H1 (cell line): ENCODE measurements at regions not wholly inside any gene's neighbourhood (a gene's known extent, or its start where the extent isn't known, plus 50 kb on each side); places are given as distances from the start of the nearest gene placed in this dataset.

Experiments
- BRCA1 ChIP-seq: IDR thresholded peaks from 2 replicates; pipeline ENCODE4 v1.6.1; 2012; ENCODE audit warnings: low read depth, low read length, improper control_type of control experiment
- KDM4A ChIP-seq: IDR thresholded peaks from one replicate; pipeline ENCODE4 v1.7.1; 2012; ENCODE audit warnings: low read depth, mild to moderate bottlenecking, moderate library complexity, low read length, inconsistent platforms; ENCODE audit not compliant: severe bottlenecking
- RNF2 ChIP-seq: fragments of 200-900, 300-1000 bp; sonication (generic); IDR thresholded peaks from 2 replicates; pipeline ENCODE4 v1.7.1; 2016; ENCODE audit warnings: borderline replicate concordance, low read depth, mild to moderate bottlenecking, antibody characterized with exemption, low read length; ENCODE audit not compliant: poor library complexity, severe bottlenecking; ENCODE audit errors: missing control alignments
- SIN3A ChIP-seq, 2 experiments: IDR thresholded peaks in 1 of 2; conservative IDR thresholded peaks in 1 of 2; 2 replicates each; pipeline ENCODE4 v1.6.1; 2011 to 2012; ENCODE audit warnings: low read length in 2 of 2, improper control_type of control experiment in 1 of 2, low read depth in 1 of 2, mild to moderate bottlenecking in 1 of 2
- TAF1 ChIP-seq: IDR thresholded peaks from 2 replicates; pipeline ENCODE4 v1.6.1; 2011; ENCODE audit warnings: mild to moderate bottlenecking, low read depth, low read length
- TF ChIP-seq, protein P1 (sequence below): fragments of 300-600 bp; sonication (generic); IDR thresholded peaks from 2 replicates; pipeline ENCODE4 v1.7.1; 2012; ENCODE audit warnings: low read length, moderate library complexity, mild to moderate bottlenecking, inconsistent platforms; ENCODE audit not compliant: insufficient replicate concordance
- TF ChIP-seq, protein P2 (sequence below): IDR thresholded peaks from 2 replicates; pipeline ENCODE4 v1.6.1; 2011; ENCODE audit warnings: low read length, improper control_type of control experiment
- TF ChIP-seq, protein P3 (sequence below): IDR thresholded peaks from 2 replicates; pipeline ENCODE4 v1.6.1; 2012; ENCODE audit warnings: inconsistent platforms

DNA sequence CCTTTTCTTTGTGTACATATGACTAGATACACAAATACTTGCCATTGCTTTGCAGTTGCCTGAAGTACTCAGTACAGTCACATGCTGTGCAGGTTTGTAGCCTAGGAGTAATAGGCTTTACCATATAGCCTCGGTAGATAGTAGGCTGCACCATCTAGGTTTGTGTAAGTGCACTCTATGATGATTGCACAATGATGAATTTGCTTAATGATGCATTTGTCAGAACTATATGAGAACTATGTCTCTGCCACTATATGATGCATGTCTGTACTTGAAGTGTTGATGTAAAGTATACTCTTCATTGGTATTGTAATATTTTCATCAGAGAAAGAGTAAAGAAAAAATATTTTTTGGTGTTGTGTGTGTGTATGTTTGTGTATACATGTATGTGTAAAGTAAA lies 1030.7 kb downstream of the NLGN4Y start (continued):
- TF ChIP-seq, protein P1, sequence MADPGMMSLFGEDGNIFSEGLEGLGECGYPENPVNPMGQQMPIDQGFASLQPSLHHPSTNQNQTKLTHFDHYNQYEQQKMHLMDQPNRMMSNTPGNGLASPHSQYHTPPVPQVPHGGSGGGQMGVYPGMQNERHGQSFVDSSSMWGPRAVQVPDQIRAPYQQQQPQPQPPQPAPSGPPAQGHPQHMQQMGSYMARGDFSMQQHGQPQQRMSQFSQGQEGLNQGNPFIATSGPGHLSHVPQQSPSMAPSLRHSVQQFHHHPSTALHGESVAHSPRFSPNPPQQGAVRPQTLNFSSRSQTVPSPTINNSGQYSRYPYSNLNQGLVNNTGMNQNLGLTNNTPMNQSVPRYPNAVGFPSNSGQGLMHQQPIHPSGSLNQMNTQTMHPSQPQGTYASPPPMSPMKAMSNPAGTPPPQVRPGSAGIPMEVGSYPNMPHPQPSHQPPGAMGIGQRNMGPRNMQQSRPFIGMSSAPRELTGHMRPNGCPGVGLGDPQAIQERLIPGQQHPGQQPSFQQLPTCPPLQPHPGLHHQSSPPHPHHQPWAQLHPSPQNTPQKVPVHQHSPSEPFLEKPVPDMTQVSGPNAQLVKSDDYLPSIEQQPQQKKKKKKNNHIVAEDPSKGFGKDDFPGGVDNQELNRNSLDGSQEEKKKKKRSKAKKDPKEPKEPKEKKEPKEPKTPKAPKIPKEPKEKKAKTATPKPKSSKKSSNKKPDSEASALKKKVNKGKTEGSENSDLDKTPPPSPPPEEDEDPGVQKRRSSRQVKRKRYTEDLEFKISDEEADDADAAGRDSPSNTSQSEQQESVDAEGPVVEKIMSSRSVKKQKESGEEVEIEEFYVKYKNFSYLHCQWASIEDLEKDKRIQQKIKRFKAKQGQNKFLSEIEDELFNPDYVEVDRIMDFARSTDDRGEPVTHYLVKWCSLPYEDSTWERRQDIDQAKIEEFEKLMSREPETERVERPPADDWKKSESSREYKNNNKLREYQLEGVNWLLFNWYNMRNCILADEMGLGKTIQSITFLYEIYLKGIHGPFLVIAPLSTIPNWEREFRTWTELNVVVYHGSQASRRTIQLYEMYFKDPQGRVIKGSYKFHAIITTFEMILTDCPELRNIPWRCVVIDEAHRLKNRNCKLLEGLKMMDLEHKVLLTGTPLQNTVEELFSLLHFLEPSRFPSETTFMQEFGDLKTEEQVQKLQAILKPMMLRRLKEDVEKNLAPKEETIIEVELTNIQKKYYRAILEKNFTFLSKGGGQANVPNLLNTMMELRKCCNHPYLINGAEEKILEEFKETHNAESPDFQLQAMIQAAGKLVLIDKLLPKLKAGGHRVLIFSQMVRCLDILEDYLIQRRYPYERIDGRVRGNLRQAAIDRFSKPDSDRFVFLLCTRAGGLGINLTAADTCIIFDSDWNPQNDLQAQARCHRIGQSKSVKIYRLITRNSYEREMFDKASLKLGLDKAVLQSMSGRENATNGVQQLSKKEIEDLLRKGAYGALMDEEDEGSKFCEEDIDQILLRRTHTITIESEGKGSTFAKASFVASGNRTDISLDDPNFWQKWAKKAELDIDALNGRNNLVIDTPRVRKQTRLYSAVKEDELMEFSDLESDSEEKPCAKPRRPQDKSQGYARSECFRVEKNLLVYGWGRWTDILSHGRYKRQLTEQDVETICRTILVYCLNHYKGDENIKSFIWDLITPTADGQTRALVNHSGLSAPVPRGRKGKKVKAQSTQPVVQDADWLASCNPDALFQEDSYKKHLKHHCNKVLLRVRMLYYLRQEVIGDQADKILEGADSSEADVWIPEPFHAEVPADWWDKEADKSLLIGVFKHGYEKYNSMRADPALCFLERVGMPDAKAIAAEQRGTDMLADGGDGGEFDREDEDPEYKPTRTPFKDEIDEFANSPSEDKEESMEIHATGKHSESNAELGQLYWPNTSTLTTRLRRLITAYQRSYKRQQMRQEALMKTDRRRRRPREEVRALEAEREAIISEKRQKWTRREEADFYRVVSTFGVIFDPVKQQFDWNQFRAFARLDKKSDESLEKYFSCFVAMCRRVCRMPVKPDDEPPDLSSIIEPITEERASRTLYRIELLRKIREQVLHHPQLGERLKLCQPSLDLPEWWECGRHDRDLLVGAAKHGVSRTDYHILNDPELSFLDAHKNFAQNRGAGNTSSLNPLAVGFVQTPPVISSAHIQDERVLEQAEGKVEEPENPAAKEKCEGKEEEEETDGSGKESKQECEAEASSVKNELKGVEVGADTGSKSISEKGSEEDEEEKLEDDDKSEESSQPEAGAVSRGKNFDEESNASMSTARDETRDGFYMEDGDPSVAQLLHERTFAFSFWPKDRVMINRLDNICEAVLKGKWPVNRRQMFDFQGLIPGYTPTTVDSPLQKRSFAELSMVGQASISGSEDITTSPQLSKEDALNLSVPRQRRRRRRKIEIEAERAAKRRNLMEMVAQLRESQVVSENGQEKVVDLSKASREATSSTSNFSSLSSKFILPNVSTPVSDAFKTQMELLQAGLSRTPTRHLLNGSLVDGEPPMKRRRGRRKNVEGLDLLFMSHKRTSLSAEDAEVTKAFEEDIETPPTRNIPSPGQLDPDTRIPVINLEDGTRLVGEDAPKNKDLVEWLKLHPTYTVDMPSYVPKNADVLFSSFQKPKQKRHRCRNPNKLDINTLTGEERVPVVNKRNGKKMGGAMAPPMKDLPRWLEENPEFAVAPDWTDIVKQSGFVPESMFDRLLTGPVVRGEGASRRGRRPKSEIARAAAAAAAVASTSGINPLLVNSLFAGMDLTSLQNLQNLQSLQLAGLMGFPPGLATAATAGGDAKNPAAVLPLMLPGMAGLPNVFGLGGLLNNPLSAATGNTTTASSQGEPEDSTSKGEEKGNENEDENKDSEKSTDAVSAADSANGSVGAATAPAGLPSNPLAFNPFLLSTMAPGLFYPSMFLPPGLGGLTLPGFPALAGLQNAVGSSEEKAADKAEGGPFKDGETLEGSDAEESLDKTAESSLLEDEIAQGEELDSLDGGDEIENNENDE: no peak
- TF ChIP-seq RNF2 (no peak), TAF1 (no peak), KDM4A (no peak), SIN3A (conservative IDR thresholded peaks at IDR 0.05 in 1 of 2, IDR thresholded peaks at IDR 0.05 in 1 of 2; ENCODE audit: low read depth in 1 of 2, low read length in 2 of 2) (no peak), BRCA1 (no peak)
- TF ChIP-seq, protein P2, sequence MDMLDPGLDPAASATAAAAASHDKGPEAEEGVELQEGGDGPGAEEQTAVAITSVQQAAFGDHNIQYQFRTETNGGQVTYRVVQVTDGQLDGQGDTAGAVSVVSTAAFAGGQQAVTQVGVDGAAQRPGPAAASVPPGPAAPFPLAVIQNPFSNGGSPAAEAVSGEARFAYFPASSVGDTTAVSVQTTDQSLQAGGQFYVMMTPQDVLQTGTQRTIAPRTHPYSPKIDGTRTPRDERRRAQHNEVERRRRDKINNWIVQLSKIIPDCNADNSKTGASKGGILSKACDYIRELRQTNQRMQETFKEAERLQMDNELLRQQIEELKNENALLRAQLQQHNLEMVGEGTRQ: no peak
- TF ChIP-seq, protein P3, sequence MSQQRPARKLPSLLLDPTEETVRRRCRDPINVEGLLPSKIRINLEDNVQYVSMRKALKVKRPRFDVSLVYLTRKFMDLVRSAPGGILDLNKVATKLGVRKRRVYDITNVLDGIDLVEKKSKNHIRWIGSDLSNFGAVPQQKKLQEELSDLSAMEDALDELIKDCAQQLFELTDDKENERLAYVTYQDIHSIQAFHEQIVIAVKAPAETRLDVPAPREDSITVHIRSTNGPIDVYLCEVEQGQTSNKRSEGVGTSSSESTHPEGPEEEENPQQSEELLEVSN: no peak
